ENCODE measurements at regions not wholly inside any gene's neighbourhood (a gene's known extent, or its start where the extent isn't known, plus 50 kb on each side); places are given as distances from the start of the nearest gene placed in this dataset.

- ATAC-seq (no peak), DNase-seq (no peak)
- intact Hi-C loops (cut with DNase I, micrococcal nuclease) = no loop called here
These were observed 164.6 kb downstream of the MN1 start for GRCh38 chr22:27636716-27637508.

DNA sequence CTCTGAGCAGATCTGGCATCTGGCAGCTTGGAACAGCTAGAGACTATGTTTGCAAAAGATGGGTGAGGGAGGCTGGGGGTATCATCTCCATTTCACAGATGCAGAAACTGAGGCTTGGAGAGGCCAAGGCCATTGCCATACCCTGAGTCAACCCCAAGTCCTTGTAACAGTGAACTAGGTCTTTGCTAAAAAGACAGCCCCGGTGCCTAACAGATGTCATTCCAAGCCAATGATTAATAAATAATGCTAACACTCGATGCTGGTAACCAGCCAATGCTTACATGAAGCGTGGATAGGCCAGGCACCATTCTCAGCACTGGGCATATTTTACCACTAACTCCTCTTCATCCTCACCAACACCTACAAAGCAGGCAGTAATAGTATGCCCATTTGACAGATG lies 164.0 kb downstream of the MN1 start:
- no peak for ATAC-seq
- intact Hi-C loops (cut with DNase I, micrococcal nuclease) = no loop called here
- DNase-seq = no peak

GRCh38 chr22:27638329-27639233 lies 163.0 kb downstream of the MN1 start:
- intact Hi-C loops (cut with DNase I, micrococcal nuclease) = no loop called here
- DNase-seq (no peak), ATAC-seq (no peak)

- no peak for DNase-seq
- intact Hi-C loops (cut with DNase I, micrococcal nuclease) = no loop called here
- ATAC-seq = no peak
These were observed 162.1 kb downstream of the MN1 start for GRCh38 chr22:27639248-27640086.

DNA sequence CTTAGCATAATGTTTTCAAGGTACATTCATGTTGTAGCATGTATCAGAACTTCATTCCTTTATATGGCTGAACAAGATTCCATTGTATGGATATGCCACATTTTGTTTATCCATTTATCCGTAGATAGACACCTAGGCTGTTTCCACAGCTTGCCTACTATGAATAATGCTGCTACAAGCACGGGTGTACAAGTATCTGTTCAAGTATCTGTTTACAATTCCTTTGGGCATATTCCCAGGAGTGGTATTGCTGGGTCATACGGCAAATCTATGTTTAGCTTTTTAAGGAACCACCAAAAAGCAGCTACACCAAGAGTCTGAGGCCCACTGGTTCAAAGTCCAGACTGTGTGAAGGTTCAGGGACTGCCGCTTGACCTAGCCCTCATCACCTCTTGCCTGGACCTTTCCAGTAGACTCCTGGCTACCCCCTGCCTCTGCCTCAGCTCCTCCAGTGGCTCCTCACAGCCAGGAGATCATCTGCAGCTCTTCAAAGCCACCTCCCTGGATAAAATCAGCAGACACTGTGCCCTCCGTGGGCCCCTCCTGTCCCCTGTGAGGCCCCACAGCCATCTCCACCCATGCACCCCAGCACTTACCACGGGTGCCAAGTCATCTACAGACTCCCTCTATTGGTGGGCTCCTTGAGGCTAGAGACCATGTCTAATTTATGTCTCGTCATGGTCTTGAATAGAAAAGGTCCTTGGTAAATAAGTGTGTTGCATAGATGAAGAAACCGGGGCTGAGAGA lies 160.3 kb downstream of the MN1 start:
- intact Hi-C loops (cut with DNase I, micrococcal nuclease) = no loop called here
- ATAC-seq = no peak
- no peak for DNase-seq

GRCh38 chr22:27642104-27642800 lies 159.3 kb downstream of the MN1 start:
- DNase-seq = no peak
- ATAC-seq = no peak
- intact Hi-C loops (cut with DNase I, micrococcal nuclease) = no loop called here

- DNase-seq (no peak), ATAC-seq (no peak)
- intact Hi-C loops (cut with DNase I, micrococcal nuclease) = no loop called here
These were observed 157.6 kb downstream of the MN1 start for GRCh38 chr22:27643907-27644306.

DNA sequence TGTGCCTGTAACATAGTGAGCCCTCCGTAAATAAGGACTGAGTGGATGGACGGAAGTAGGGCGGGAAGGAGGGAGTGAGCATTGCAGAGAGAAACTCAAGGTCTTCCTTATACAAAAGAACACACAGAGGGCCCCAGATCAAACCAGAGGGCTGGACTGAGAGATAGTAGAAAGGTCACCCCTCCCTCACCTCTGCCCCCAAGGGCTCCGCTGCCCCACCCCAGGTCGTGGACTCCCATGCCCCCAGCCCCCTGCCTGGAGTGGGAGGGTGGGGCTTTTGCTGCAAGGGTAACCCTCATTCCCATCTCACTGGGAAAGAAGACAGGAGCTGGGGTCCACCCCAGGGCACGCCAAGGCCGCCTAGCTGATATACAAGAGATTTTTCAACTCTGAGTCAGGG lies 157.0 kb downstream of the MN1 start:
- no peak for ATAC-seq
- intact Hi-C loops (cut with DNase I, micrococcal nuclease) = no loop called here

DNA sequence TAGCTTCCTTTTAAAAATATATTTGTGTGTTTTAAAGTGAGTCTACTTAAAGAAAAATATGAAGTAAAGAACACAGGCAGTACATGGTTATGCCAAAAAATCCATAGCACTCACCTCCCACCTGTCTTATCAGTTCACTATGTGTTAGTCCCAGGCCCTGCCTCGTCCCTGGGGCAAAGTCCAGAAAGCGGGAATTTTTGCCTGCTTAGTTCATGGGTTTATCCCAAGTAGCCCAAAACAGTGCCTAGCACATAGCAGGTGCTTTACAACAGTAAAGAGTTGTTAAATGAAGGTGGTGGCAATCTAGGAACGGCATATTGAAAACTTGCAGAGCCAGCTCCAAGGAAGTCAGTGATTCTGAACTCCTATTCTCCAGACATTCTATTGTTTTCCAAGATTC lies 154.0 kb downstream of the MN1 start:
- DNase-seq (no peak), ATAC-seq (no peak)
- intact Hi-C loops (cut with DNase I, micrococcal nuclease) = no loop called here

More for the DNA sequence above, 157.0 kb downstream of the MN1 start:
- no peak for DNase-seq

DNA sequence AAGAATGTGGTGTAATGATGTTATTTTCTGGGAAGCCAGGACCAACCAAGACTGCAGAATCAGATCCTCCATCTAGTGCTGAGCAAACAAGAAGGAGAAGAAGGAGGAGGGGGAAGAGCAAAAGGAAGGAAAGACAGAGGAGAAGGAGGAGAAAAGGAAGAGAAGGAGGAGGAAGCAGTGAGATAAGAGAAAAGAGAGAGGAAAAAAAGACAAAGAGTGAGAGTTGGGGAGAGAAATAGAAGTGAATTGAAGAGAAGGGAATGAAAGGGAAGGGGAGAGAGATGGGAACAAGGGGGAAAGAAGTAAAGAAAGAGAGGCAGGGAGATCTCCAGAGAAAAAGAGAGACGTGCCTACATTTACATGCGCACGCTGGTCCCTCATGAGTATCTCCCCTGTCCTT lies 153.5 kb downstream of the MN1 start:
- no peak for ATAC-seq
- no peak for DNase-seq
- intact Hi-C loops (cut with DNase I, micrococcal nuclease) = no loop called here

GRCh38 chr22:27648853-27649252 lies 152.7 kb downstream of the MN1 start:
- ATAC-seq (no peak), DNase-seq (no peak)
- intact Hi-C loops (cut with DNase I, micrococcal nuclease) = no loop called here

- DNase-seq = no peak
- no peak for ATAC-seq
- intact Hi-C loops (cut with DNase I, micrococcal nuclease) = no loop called here
These were observed 151.0 kb downstream of the MN1 start for GRCh38 chr22:27650572-27650971.

DNA sequence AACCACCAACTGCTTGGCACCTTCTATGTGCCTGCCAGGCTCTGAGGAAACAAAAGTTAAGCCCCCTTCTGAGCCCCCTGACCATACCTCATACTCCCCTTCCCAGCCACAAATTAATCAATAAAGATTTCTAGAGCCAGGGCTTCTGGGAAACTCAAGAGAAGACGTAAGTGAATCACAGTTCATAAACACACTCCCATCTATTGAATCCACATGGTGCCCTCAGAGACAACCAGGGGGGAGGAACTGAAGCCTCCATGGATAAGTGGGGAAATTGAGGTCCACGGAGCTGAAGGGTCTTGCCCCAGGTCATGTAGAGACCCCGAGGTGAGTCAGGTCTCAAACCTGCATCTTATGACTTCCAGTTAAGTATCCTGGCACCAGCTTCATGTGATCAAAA lies 150.6 kb downstream of the MN1 start:
- no peak for DNase-seq
- no peak for ATAC-seq
- intact Hi-C loops (cut with DNase I, micrococcal nuclease) = no loop called here

DNA sequence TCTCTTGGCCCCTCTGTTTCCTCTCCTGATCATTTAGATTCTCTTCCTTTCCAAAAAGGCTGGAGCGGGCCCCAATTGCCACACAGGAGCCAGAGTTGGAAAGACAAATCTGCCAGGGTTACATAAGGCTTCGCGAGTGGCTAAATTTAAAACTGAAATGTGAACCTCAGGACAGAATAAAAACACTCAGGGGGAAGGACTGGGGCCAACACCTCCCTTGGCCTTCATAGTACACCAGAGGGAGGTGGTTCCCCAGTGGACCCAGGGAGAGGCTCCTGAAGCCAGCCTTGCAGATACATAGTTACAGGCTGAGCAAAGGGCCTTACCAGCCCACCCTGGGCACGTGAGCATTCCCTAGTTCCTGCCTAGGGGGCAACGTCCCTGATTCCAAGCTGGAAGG lies 150.1 kb downstream of the MN1 start:
- DNase-seq (no peak), ATAC-seq (no peak)
- intact Hi-C loops (cut with DNase I, micrococcal nuclease) = no loop called here

DNA sequence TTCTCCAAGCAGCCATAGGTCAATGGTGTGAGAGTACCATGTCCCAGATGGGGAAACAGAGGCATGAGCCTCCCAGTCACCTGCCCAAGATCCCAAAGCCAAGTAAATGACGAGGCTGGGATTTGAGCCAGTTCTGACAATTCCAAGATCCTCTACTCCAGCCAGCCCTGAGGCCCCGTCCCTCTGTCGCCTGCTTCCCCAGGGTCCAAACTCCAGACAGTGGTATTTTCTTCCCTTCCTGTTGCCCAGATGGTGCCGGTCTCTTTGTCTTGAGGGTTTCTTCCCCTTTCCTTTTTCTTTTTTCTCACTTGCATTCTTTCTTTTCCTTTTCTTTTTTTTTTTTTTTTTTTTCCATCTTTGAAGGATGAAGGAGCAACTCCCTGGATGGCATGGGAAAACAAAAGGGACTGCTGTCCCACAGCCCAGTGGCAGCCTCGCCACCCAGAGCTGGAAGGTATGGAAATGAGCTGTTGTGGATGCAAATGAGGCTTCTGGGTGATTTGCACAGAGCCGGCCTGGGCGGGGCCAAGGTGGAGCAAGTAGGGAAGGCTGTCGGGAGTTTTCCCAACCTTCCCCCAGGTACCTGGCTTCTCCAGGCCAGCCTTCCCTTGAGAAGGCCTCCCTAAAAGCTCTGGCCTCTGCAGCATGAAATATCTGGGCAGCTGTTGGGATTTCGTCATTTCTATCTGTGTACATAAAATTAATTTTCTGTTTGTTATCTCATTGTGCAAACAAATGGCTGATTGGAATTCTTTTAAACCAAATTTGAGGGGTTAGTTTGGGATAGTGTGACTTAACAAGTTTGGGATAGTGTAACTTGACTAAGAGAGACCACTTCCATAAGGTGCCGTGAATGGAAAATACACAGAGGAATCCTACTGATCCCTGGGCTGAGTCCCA lies 146.8 kb downstream of the MN1 start:
- peak in 1 of 2 donors; percentile 23 for DNase-seq
- intact Hi-C loops (cut with DNase I, micrococcal nuclease) = no loop called here
- peak; percentile 59 for ATAC-seq

GRCh38 chr22:27655582-27656185 lies 145.9 kb downstream of the MN1 start:
- ATAC-seq = no peak
- DNase-seq = no peak
- intact Hi-C loops (cut with DNase I, micrococcal nuclease) = no loop called here

DNA sequence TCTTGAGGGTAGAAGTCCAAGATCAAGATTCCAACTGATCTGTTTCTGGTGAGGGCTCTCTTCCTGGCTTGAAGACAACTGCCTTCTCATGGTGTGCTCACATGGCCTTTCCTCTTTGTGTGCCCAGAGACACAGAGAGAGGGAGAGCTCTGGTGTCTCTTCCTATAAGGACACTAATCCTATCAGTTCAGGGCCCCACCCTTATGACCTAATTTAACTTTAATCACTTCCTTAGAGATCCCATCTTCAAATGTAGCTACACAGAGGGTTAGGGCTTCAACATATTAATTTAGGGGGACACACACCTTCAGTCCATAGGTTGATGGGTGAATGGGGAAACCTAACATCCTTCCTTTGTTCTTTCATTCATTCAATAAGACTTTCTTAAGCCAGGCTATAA lies 144.6 kb downstream of the MN1 start:
- intact Hi-C loops (cut with DNase I, micrococcal nuclease) = no loop called here
- ATAC-seq (no peak), DNase-seq (no peak)

Measured in left colon (tissue), 2 donors.